GM21423 (cell line): ENCODE measurements at regions not wholly inside any gene's neighbourhood (a gene's known extent, or its start where the extent isn't known, plus 50 kb on each side); places are given as distances from the start of the nearest gene placed in this dataset.

Source experiments
- ATAC-seq: cut with Tn5 transposase; IDR thresholded peaks from one replicate; pipeline ENCODE4 v1.9.1; 2021; ENCODE audit warnings: mild to moderate bottlenecking, moderate library complexity; ENCODE audit not compliant: unreplicated experiment

DNA sequence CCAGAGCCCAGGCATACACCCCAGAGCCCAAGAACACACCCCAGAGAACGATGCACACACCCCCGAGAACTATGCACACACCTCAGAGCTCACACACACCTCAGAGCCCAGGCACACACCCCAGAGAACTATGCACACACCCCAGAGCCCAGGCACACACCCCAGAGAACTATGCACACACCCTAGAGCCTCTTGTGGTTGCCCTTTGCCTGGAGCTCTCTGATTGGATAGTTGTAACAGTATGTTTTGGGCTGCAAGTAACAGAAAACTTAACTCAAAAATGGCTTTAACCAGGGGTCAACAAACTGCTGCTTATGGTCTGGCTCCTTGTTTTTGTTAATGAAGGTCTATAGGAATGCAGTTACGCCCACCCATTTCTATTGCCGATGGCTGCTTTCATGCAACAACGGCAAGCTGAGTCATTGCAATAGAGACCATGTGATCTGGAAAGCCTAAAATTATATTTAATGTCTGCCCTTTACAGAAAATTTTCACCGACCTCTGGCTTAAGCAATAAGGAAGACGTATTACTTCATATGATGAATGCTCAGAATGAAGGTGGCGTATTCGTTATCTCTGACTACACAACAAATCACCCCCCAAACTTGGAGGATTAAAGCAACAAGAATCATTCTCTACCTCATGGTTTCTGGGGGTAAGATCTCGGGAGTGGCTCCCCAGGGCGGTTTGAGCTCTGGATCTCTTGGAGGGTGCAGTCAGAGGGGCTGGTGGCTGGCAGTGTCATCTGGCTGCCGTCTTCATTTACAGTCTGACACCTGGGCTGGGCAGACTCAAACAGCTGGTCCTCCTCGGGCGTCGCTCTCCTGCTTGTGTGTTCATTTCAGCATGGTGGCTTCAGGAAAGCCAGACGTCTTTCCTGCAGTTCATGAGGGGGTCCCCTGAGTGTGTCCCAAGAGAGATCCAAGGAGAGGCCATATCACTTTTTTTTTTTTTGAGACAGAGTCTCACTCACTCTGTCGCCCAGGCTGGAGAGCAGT lies 66.3 kb upstream of the NCOR2 start:
- no peak for ATAC-seq

DNA sequence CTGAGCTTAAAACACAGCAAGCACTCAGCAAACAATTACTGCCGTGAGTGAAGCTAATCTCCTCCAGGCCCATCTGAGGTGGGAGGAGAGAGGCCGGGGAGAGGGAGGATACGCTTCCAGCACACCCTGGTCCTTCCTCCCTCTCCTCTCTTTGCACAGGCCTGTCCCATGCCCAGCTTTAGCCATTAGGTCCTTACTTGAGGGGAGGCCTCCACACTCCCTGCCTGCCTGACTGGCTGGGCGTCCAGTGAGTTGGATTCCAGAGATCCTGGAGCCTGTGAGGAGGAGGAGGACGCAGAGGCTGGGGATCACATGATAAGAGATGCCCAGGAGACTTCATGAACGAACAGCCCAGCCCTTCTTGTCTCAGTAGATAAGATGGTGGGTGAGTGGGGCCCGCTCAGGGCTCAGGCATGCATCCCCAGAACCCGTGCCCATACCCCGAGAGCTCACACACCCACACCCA lies 65.1 kb upstream of the NCOR2 start:
- no peak for ATAC-seq

DNA sequence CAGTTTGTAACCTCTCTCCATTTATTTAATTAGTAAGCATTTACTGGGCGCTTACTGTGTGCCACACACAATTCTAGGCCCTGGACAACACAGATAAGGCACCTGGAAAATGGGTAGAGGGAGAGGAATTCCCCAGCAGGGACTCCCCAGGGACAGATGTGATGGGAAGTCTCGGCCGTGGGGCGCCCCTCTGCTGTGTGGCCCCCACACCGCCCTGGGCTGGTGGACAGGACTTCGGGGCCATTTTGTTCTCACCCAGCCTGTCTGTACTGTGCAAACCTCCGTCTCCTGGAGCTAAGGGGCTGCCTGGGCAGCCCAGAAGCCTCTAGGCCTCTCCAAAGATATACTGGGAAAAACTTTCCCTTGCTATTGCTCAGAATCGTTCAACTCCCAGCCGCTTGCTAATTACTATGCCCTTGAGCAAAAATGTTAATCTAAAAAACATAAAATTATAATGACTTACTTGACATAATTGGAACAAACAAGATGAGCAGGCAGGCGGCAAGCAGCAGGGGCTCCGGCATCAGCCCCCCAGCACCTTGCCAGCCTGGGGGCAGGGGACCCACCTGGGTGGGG lies 64.4 kb upstream of the NCOR2 start:
- ATAC-seq = no peak

DNA sequence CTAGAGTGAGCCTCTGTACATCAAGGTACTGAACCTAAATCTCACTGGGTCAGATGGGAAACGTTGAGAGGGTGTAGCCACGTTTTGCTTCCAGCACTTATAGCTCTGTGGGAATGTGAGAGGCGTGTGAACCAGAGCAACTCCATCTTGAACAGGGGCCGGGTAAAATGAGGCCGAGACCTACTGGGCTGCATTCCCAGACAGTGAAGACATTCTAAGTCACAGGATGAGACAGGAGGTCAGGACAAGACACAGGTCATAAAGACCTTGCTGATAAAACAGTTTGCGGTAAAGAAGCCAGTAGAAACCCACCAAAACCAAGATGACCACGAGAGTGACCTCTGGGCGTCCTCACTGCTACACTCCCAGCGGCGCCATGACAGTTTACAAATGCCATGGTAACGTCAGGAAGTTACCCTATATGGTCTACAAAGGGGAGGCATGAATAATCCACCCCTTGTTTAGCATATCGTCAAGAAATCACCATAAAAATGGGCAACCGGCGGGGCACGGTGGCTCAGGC lies 63.4 kb upstream of the NCOR2 start:
- no peak for ATAC-seq

GRCh38 chr12:124629789-124630480 lies 62.5 kb upstream of the NCOR2 start:
- no peak for ATAC-seq

DNA sequence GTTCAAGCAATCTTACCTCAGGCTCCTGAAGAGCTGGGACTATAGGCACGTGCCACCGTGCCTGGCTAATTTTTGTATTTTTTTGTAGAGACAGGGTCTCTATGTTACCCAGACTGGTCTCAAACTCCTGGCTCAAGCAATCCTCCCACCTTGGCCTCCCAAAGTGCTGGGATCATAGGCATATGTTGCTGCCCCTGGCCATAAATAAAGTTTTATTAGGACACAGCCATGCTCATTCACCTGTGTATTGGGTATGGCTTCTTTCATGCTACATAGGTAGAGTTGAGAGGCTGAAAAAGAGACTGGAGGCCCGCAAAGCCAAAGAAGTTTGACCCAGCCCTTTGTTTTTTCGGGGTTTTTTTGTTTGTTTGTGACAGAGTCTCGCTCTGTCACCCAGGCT lies 61.7 kb upstream of the NCOR2 start:
- no peak for ATAC-seq

DNA sequence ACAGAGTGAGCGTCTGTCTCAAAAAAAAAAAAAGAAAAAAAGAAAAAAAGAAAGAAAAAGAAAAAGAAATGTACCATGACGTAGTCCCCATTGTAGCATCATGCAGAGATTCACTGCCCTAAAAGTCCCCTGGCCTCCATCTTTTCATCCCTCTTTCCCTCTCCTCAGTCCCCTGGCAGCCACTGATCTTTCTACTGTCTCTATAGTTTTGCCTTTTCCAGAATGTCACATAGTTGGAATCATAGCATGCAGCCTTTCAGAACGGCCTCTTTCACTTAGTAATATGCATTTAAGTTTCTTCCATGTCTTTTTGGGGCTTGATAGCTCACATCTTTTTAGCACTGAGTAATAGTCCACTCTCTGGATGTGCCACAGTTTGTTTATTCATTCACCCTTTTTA lies 60.5 kb upstream of the NCOR2 start:
- ATAC-seq = no peak

DNA sequence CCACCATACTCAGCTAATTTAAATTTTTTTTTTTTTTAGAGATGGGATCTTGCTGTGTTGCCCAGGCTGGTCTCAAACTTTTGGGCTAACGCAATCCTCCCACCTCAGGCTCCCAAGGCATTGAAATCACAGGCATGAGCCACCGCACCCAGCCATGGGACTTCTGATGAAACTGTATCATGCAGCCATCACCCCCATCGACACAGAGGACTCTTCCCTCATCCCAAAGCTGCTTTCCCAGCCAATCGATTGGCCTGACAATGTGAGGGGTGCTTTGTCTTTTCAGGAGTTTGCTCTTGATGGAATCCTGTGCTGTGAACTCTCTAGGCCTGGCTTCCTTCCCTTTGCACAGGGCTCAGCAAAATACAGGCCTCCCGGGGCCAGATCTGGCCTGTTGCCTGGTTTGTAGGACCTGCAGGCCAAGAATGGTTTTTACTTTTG lies 59.6 kb upstream of the NCOR2 start:
- no peak for ATAC-seq

DNA sequence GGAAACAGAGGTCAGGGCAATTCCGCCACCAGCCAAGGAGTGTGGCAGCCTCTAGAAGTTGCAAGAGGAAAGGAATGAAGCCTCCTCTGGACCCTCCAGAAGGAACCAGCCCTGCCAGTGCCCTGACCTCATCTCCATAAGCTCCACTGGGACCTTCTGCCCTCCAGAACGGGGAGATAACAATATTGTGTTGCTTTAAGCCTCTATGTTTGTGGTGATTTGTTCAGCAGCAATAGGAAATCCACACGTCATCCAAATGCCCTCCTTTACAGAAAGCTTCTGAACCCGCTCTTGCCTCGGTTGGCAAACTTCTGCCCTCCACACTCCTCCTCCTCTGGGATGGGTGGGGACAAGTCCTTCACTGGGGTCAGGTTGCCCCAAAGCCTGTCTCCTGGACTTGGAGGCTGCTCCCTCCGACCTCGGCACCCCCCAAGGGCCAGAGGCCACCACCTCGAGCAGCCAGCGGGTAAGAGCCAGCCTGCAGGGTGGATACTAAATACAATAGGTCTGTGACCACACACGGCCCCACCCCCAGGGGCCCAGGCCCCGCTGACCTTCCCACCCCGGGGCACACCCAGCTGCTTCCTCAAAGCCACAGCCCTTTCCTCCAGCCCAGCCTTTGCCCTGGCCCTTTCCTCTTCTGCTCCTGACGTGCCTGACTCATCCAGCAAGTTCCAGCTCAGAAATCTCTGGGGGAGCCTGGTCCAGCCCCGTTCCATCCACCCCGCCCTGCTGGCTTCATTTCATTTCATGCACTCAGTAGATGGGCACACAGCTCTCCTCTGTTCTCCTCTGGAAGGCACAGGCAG lies 58.7 kb upstream of the NCOR2 start:
- ATAC-seq = no peak

DNA sequence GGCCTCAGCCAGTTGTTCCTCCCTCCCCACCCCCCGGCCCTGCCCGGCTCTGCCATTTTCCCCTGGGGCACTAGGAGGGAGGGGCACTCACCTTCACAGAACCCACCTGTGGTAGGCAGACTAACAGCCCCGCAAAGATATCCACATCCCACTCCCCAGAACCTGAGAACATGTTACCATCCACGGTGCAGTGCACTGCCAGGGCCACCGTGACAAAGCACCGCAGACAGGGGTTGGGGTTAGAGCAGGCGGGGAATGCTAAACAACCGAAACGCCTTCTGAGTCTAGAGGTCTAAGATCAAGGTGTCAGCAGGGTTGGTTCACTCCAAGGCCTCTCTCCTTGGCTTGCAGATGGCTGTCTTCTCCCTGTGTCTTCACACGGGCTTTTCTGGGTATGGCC lies 57.4 kb upstream of the NCOR2 start:
- ATAC-seq = no peak

DNA sequence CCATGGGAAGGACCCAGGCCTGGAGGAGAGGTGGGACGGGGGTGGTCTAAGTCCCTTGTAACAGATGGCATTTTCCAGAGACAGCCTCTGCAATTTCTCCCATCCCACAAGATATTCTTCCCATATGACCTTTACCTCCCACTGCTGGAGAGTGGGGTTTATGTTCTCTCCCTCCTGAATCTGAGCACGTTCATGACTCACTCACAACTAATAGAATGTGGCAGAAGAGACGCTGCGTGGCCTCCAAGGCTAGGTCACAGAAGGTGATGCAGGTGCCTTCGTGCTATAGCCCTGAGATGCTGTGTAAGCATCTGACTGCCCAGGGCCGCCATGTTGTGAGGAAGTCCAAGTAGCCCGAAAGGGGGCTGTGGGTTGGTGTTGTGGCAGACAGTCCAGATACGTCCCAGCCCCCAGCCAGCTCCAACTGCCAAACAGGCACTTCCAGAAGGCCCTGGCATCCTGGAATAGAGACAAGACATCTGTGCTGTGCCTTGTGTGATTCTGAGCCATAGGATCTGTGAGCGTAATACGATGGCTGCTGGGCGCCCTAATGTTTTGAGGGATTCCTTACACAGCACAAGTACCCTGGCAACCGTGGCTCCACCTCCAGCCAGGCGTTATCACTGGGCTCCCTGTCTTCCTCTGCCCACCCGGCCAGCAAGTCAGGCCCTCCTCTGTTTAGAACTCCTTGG lies 56.1 kb upstream of the NCOR2 start:
- ATAC-seq = no peak

DNA sequence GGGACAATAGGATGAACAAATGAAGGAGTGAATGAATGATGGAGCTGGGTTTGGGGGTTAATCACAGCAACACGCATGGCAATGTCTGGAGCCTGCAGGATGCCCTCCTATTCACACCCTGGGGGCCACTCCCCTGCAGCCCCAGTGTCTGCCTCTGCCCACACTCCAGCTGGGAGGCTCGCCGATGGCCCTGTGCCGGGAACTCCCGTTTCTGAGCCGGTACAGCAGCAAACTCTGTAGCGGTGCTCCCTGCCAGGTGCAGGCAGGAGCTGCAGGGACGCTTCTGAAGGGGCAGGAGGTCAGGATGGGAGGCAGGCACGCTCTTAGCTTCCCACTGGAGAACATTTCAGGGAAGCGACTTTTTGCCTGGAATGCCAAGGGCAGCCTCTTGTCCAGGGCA lies 55.4 kb upstream of the NCOR2 start:
- no peak for ATAC-seq

GRCh38 chr12:124622331-124622730 lies 54.9 kb upstream of the NCOR2 start:
- no peak for ATAC-seq

GRCh38 chr12:124621296-124621660 lies 53.9 kb upstream of the NCOR2 start:
- no peak for ATAC-seq

GRCh38 chr12:124620606-124621295 lies 53.3 kb upstream of the NCOR2 start:
- ATAC-seq = no peak

- no peak for ATAC-seq
Observed at GRCh38 chr12:124618291-124618902, 51.0 kb upstream of the NCOR2 start.

GRCh38 chr12:124617615-124618014 lies 50.2 kb upstream of the NCOR2 start:
- ATAC-seq = no peak
